ENCODE measurements at regions not wholly inside any gene's neighbourhood (a gene's known extent, or its start where the extent isn't known, plus 50 kb on each side); places are given as distances from the start of the nearest gene placed in this dataset.

DNA sequence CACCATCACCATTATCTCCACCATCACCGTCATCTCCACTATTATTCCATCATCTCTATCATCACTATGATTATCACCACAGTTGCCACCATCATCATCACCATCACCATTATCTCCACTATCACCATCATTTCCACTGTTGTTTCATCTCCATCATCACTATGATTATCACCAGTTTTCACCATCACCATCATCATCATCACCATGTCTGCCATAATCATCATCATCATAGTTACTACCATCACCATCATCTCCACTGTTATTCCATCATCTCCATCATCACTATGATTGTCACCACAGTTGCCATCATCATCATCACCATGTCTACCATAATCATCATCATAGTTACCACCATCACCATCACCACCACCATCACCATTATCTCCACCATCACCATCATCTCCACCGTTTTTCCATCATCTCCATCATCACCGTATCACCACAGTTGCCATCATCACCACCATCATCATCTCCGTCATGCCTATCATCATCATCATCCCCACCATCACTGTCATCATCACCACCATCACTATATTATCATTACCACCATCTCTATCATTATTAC, 264.9 kb downstream of the BRD1 start:
- DNase-seq = no peak

DNA sequence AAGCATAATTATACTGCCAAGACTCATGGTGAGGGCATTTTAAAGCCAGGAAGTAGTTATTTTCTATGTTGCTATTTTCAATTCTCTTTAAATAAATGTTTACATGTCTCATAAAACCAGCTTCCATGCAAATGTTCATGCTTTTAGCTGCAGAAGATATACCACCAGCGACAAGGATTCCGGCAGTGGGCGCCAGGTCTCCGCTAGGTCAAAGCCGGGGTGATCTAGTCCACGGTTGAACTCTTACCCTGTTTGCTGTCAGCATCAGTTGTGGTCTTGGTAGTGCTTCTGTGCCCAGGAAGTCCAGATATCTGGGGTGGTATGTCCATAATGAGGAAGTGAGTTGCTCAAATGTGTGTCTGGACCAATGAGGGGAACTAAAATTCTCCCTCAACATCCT, 265.7 kb downstream of the BRD1 start:
- no peak for DNase-seq

DNA sequence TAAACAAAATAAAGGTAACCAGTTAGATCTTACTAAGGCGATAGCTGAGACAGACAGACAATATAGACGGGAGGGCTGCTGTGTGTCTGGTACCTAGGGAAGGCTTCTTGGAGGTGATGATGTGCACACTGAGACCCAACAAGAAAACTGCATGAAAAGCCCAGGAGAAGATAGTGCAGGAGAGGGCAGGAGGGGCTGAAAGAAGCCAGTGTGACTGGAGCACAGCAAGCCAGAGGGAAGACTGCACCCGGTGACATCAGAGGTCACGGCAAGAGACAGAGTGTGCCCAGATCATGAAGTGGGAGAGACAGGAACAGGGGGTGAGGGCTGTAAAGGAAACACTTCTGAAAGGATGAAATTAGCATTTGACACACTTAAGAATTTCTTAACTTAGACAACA, 266.3 kb downstream of the BRD1 start:
- no peak for DNase-seq

DNA sequence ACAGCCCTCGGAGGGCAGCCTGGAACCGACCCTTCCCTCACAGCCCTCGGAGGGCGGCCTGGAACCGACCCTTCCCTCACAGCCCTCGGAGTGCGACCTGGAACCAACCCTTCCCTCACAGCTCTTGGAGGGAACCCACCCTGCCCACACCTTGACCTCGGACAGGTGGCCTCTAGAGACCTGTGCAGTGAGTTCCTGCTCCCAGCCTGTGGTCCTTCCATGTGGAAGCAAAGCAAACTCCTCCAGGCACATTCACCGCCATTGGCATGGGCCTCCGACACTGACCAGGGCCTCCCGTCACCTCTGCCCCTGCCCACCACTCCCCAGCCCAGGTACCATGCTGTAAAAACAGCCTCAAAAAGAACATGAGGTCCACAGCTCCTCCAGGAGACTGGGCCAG, 272.1 kb downstream of the BRD1 start:
- no peak for DNase-seq

DNA sequence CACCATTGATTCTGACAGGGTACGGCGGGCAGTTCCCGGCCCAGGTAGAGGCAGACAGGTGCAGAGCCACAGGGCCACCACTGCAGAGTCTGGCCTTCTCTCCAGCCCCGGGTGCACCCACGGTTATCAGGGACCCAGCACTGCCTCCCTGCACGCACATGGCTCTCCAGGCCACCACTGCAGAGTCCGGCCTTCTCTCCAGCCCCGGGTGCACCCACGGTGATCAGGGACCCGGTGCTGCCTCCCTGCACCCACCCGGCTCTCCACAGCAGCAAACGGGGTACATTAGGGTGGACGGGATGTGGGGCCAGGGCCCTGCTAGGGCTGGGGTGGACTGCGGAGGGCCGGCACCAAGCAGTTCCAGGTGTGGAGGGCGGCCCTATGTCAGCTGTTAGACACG, 272.9 kb downstream of the BRD1 start:
- DNase-seq = no peak

DNA sequence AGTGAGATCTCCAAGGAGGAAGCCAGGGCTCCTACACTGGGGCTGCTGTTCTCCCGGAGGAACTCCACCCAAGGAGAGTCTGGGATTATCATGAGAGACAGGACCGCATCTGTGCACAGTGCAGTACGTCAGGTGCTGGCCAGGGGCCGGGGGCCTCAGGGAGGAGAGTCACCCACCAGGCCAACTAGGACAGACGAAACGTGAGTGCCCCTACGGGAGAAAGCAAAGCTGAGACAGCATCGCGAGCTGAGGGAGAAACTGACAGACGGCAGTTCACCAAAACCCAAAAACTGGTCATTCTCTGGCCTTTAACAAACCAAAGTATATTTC, 273.4 kb downstream of the BRD1 start:
- no peak for DNase-seq

DNA sequence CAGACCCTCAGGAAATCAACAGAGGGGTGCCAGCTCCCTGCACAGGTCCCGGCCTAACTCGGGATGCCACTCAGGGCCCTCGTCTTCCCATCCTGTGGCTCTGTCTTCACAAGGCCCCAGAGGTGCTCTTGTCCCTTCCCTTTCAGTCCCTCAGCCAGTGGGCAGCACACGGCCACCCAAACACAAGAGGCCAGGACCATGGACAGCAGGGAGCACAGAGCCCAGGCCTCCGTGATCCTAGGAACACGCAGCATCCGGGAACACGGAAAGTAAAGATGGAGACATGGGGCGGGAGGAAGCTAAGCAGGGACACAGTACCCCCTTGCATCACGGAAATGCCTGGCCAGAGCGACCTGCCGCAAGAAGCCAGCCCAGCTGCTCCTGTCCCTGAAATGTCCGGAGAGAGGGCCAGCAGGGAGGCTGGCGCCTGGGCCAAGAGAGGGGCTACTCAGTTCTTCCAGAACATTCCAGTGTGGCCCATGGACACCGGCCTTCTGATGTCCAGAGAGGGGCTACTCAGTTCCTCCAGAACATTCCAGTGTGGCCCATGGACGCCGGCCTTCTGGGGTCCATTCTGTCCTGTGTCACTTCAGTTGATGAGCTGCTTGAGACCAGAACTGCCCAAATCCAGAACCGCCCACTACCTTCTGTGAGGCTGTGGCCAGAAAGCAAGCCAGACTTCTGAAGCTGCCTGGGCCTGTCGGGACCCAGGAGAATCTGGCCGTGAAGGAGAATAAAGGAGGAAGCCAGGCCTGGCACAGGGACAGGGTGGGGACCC, 274.0 kb downstream of the BRD1 start:
- no peak for DNase-seq

DNA sequence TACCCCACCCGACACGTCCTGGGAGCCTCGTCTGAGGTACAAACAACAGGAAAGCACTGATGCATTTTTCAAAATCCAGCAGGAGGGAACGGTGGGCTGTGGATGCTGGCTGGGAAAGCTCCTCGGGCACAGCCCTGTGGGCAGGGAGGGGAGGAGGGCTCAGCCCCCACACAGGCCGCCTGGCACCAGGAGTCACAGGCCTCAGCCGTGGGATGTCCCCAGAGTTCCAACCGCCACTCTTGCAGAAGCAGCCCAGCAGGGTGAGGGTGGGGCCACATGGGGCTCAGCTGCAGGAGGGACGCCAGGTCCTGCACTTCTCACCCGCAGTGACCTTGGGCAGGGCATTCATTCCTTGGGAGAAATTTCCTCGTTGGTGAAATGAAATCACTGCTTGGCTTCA, 274.6 kb downstream of the BRD1 start:
- DNase-seq = no peak

DNA sequence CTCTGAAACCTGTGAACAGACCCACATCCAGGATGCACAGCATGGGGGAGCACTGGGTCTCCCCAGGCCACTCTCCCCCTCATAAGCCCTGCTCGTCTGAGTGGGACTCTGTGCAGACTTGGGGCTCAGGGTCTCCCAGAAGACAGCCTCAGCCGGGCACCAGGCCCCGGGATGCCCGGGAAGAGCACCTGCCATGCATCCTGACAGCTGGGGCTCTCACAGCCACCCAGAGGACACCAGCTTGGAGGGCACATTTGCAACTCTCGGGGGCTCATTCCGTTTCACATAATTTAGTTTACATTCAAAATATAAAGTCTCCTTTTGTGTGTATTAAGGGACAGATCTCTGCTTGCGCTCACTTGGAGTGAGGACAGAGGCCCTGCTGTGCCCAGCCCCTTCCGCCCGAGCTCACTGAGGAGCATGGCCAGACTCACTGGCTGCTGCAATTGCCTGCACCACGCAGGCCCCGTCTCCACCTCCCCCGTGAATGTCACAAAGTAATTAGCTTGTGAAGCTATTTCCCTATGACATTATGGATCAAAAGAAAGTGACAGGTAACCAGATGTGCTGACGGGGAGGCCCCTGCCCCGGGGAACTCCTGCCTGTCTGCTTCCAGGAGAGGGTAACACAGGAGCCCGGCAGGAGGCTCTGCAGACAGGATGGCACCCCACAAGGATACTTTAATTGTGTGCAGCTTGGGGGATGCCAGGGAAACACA, 275.6 kb downstream of the BRD1 start:
- no peak for DNase-seq

DNA sequence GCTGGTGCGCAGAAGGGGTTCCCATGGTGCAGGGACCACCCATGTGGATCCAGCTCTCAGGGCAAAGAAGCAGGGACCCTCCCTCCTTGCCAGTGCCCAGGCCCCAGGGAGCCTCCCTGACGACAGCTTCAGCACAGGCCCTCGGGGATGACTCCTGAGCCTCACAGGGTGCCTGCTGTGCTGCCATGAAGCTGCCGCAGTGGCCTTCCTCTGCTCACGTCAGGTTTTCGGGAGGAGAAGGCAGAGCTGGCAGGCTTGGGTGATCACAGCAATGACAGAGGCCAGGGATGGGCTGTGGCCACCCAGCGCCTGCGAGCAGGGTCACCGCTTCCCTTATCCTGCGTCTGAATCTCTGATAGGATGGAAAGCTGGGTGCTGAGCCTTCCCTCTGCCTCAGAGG, 276.2 kb downstream of the BRD1 start:
- no peak for DNase-seq

DNA sequence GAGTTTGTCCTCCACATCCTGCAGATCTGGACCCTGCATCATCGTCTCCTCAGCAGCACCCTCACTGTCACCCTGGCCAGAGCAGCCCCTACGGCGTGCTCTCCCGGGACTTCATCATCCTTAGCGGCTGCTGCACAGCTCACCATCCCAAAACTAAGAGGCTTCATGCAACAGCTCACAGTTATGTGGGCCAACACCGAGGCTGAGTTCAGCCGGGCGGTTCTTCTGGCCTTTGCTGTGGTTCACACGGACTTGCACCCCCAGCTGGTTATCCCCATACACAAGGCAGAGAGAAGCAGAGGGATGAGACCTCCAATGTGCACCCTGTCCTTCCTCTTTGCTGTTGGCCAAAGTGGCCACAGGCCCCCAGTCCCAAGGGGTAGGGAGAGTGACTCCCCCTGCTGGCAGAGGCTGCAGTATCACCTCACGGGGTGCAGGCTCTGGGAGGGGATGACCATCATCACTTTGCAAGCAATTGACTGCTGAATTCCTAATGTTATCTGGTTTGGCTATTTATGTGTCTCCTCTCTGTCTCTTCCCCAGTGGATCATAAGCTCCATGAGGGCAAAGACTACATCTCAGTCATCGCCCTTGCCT, 276.8 kb downstream of the BRD1 start:
- no peak for DNase-seq

DNA sequence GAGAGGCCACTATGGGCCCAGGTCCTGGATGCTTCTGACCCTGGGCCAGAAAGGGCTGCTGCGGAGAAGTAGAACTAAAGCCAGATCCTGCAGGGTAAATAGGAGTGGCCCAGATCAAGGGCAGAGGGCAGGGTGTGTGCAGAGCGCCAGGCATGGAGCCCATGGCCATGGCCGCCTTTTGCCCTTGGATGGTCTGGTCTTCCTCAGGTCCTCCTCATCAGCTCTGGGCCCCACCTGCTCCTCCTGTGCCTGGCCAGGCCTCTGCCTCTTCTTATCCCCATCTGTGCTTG, 277.6 kb downstream of the BRD1 start:
- no peak for DNase-seq

DNA sequence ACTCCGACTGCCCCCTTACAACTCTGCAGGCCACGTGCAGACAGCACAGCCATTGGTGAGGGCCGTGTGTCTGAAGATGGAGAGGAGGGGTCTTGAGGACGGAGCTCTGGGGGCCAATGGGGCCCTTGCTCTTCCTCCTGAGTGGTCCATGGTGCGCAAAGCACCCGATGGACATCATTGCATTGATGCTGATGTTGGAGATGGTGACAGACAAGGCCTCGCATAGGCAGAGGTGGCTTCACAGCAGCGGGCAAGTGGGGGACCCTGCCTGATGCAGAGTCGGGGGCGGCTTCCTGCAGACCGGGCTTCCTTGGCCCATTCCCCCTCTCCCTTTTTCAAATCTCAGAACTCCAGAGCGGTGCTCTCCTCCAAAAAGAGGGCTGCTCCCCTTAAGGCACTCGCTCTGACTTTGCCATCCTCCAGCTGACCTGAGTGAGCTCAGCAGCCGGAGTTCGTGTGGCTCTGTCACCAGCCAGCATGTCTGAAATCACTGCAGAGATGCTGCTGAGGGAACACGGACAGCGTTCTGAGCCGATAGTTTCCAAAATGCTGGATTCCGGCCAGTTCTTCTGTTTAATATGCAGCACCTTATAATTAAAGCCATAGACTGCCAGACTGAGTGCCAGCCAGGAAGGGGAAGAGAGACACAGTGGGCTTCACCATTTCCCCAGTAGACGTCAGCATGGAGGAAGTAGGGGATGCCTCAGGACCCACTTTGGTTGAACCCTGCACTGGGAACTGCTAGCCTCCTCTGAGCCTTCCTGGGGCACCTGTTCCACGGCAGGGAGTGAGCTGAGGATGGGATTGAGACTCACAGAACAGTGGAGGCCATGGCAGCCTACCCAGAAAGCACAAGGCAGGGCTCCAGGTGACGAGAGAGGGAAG, 278.2 kb downstream of the BRD1 start:
- no peak for DNase-seq

DNA sequence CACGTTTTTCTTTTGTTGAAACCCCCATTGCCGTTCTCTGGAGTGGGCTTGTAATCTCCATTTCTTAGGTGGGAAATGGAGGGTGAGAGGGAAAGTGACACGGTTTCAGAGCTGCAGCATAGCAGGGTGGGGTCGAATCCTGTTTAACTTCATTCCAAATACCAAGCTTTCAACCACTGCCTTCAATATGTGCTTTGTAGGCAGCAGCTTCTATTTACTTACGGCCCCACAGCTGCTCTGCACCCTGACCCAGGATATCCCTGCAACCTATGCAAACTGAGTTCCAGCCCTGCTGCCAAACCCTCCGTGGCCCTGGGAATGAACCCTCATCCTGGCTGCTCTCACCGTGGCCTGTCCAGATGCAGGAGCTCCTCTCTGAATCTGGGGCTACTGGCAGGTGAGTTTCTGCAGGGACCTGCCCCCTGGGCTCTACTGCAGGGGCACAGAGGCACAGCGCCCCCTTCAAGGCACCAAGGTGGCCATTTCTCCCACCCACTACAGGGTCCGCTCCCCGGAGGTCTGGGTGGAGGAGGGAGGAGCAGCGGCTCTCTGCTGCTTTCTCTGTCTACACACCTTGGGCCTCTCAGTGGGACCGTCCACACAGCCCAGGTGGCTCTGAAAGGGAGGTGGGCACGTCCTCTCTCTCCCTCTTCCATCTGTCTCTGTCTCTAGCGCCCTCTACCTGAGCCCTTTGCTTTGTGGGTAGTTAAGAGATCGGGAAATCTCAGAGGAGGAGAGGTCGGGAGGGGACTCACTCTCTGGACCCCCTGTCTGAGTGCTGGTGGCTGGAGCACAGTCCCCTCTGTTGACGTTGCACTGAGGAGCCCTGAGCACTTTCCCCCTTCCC, 279.1 kb downstream of the BRD1 start:
- DNase-seq = no peak

DNA sequence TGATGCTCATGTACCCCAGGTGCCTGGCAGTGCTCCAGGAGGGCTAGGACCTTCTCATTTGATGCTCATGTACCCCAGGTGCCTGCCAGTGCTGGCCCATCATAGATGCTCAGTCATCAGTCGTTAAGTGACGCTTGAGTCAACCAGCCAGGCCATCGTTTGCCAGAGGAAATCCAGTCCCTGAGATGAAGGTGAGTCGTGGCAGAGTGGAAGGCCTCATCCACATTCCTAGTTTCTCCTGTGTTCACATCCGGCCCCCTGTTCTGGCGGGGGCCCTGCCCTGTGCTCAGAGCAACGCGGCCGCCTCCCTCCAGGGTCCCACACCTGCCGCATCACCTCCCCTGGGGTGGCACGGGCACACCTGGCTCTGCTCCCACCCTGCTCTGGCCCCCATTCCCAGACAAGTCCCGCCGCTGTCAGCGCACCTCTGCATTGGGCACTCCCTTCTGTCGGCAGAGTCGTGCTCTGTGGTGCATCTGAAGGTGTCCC, 279.9 kb downstream of the BRD1 start:
- no peak for DNase-seq

DNA sequence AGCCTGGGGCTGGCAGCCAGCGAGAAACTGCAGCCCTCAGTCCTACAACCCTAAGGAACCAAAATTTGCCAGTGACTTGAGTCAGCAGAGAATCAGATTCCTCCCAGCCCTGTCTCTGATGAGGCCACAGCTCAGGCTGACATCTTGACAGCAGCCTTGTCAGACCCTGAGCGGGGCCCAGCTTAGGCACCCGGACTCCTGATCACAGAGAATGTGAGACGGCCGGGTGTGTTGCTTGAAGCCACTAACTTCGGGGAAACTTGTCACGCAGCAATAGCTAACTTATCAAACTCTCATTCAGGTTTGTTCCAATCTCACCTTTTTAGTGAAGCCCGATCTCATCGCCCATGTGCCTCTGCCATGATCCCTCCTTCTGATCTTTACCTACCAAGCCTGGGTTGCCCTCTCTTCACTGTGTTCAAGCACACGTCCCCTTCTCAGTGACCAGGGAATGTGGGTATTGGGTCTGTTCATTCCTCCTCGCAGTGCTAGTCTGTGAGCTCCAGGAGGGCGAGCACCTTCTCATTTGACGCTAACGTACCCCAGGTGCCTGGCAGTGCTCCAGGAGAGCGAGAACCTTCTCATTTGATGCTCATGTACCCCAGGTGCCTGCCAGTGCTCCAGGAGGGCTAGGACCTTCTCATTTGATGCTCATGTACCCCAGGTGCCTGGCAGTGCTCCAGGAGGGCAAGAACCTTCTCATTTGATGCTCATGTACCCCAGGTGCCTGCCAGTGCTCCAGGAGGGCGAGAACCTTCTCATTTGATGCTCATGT, 280.7 kb downstream of the BRD1 start:
- no peak for DNase-seq

DNA sequence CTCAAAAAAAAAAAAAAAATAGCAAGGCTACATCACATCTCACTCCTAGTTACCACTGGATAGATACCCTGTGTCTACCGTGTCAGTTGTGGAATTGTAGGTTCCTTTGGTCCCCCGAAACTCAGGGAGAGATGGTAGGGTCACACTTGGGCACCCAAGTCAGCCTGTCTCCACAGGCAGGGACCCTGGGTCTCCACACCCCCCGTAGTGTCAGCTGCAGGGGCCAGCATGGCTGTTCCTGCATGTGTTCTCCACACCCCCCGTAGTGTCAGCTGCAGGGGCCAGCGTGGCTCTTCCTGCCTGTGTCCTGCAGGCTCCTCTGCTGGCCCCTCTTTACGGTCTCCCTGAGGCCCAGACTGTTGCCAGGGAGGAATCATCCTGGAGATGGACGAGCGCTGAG, 282.1 kb downstream of the BRD1 start:
- no peak for DNase-seq

DNA sequence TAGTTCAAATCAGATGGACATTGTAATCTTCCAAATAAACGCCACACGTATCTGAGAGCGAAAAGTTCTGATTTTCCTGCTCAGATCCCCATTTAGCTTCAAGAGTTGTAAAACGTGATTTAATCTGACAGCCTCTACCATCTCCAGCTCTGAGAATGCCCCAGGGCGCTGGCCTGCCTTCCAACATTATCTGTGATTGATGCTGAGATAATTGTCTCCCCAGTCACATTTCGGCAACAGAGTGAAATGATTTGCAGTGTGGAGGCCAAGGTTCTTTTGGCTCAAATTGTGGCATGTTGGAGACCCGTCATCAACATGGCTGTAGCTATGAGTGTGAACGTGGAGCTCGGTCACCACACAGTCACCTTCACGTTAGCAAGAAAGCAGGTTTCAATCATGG, 283.4 kb downstream of the BRD1 start:
- no peak for DNase-seq

DNA sequence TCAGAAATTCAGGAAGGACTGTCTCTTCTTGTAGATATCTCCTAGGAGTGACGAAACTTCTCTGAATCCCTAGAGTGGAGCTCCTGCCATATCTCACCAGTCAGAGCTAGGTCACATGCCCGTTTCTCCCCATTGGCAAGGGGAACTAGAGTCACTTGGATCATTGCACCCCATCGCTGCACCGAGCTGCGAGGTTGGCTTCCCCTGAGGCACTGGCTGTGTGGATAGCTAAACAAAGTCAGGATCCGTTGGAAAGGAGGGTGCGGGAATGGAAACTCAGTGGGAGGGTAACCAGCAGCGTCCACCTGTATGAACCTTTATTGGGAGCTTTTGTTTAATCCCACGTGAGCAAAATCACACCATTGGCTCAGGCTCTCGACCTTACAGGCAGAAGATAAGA, 283.8 kb downstream of the BRD1 start:
- DNase-seq = no peak

DNA sequence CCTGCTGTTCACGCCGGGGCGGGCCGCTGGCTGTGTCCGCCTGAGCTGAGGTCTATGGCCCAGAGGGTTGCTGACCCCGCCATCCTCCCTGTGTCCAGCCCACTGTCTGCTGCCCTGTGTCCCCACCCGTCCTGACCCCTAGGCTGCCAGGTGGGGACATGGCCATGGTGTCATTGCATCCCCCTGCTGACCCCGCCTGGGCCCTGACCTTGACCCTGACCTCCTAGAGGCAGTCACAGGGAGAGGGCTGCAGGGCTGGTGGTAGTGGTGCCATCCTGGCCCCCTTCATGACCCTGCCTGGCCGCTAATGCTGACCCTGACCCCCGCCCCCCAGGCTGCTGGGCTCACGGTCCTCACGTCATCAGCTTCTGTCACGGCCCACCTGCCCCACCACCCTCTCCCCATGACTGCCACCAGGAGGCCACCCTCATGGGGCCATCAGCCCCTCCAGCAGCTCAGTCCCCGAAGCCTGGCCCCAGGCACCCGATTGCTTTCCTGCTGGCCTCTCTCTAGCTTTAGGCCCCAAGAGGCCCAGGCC, 285.9 kb downstream of the BRD1 start:
- DNase-seq = no peak
